OCI-LY1 (cell line): ENCODE measurements at regions not wholly inside any gene's neighbourhood (a gene's known extent, or its start where the extent isn't known, plus 50 kb on each side); places are given as distances from the start of the nearest gene placed in this dataset.

Source experiments
- H2AFZ ChIP-seq: fragments of 200-600 bp; sonication (generic), shearing (Covaris generic); 2 replicates; pipeline ENCODE4 v1.6.0; 2014; ENCODE audit warnings: antibody characterized with exemption, mild to moderate bottlenecking, low read length
- H3F3A ChIP-seq: fragments of 200-600 bp; sonication (generic), shearing (Covaris generic); 2 replicates; pipeline ENCODE4 v1.6.0; 2014; ENCODE audit warnings: mild to moderate bottlenecking, antibody characterized with exemption, low read length, moderate library complexity; ENCODE audit not compliant: insufficient read depth
- H3K27ac ChIP-seq: fragments of 200-600 bp; sonication (generic); 2 replicates; pipeline ENCODE4 v1.5.1; 2014; ENCODE audit warnings: low read length, mixed run types, mild to moderate bottlenecking, low read depth; ENCODE audit not compliant: poor library complexity, severe bottlenecking
- H3K27me3 ChIP-seq: fragments of 200-600 bp; sonication (generic); 2 replicates; pipeline ENCODE4 v1.6.0; 2014; ENCODE audit warnings: antibody characterized with exemption, mild to moderate bottlenecking, low read length, moderate library complexity; ENCODE audit not compliant: insufficient read depth
- H3K36me3 ChIP-seq: fragments of 200-600 bp; sonication (generic); 2 replicates; pipeline ENCODE4 v1.6.1; 2014; ENCODE audit warnings: mild to moderate bottlenecking, antibody characterized with exemption, low read length, moderate library complexity, mixed read lengths; ENCODE audit not compliant: insufficient read depth
- H3K4me1 ChIP-seq: fragments of 200-600 bp; sonication (generic); 2 replicates; pipeline ENCODE4 v1.5.1; 2014; ENCODE audit warnings: mild to moderate bottlenecking, low read length, moderate library complexity; ENCODE audit not compliant: insufficient read depth, severe bottlenecking
- H3K4me2 ChIP-seq: fragments of 200-600 bp; sonication (generic), shearing (Covaris generic); 2 replicates; pipeline ENCODE4 v1.6.1; 2014; ENCODE audit warnings: low read length
- H3K4me3 ChIP-seq: fragments of 200-600 bp; sonication (generic); 2 replicates; pipeline ENCODE4 v1.5.1; 2014; ENCODE audit warnings: low read length, low read depth, mild to moderate bottlenecking, mixed read lengths; ENCODE audit not compliant: poor library complexity, severe bottlenecking
- H3K79me2 ChIP-seq: fragments of 200-600 bp; shearing (Covaris generic); 2 replicates; pipeline ENCODE4 v1.6.1; 2016; ENCODE audit warnings: mixed run types, low read length, mixed read lengths; ENCODE audit not compliant: insufficient read depth
- H3K9ac ChIP-seq: fragments of 200-600 bp; sonication (generic), shearing (Covaris generic); 2 replicates; pipeline ENCODE4 v1.6.1; 2014; ENCODE audit warnings: mild to moderate bottlenecking, low read length, mixed read lengths
- H3K9me2 ChIP-seq: fragments of 200-600 bp; sonication (generic), shearing (Covaris generic); 2 replicates; pipeline ENCODE4 v1.6.1; 2014; ENCODE audit warnings: low read depth, mild to moderate bottlenecking, low read length, mixed read lengths
- H3K9me3 ChIP-seq: fragments of 200-600 bp; shearing (Covaris generic); 2 replicates; pipeline ENCODE4 v1.6.1; 2014; ENCODE audit warnings: low read length, mixed read lengths
- H4K20me1 ChIP-seq: fragments of 200-600 bp; sonication (generic), shearing (Covaris generic); 2 replicates; pipeline ENCODE4 v1.6.0; 2016; ENCODE audit warnings: mild to moderate bottlenecking, low read length; ENCODE audit not compliant: insufficient read depth
- EZH2 ChIP-seq: fragments of 200-600 bp; sonication (generic), shearing (Covaris generic); IDR thresholded peaks from 2 replicates; pipeline ENCODE4 v1.8.0; 2017; ENCODE audit warnings: borderline replicate concordance, mixed run types, mild to moderate bottlenecking, antibody characterized with exemption, low read length, moderate library complexity, mixed read lengths
- TF ChIP-seq, protein P1 (sequence below): fragments of 200-600 bp; sonication (generic), shearing (Covaris generic); IDR thresholded peaks from 2 replicates; pipeline ENCODE4 v1.5.1; 2017; ENCODE audit warnings: mild to moderate bottlenecking, antibody characterized with exemption, low read length, moderate library complexity, mixed read lengths

DNA sequence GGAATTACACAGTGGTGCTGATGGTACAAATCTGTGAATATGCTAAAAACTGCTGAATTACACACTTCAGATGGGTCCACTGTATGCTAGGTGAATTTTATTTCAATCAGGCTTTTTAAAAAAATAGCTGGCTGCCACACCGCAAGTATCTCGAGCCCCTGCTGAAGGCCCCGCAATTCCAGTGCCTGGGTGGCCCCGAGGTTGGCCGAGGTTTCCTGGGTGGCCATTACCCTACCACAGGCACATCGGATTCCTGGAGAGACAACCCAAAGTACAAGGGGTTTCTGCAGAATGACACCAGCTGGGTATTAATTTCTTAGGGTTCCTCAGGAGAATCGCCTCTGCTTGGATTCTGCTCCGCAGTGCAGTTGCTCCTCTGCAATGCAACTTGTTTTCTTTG lies 127.8 kb downstream of the C16orf95 start:
- no peak overlapping the region for H3K4me2 ChIP-seq
- H3K36me3 ChIP-seq = no peaks in the 10 kb centered on the region
- no peaks in the 10 kb centered on the region for H4K20me1 ChIP-seq
- no peaks in the 10 kb centered on the region for H3K9me2 ChIP-seq
- H2AFZ ChIP-seq = no peak overlapping the region
- no peak overlapping the region for H3K9ac ChIP-seq
- H3K4me3 ChIP-seq = no peak overlapping the region
- H3K27ac ChIP-seq = no peak overlapping the region
- peaks cover 8% of the 10 kb centered on the region; the same call in 1 of the 2 replicates for H3K27me3 ChIP-seq
- no peak for TF ChIP-seq EZH2
- no peaks in the 10 kb centered on the region for H3K4me1 ChIP-seq
- H3K9me3 ChIP-seq = no peaks in the 10 kb centered on the region
- no peaks in the 10 kb centered on the region for H3K79me2 ChIP-seq
- 0 out of 2 replicates have a peak, but pooled peaks cover 7% of the 10 kb centered on the region for H3F3A ChIP-seq

DNA sequence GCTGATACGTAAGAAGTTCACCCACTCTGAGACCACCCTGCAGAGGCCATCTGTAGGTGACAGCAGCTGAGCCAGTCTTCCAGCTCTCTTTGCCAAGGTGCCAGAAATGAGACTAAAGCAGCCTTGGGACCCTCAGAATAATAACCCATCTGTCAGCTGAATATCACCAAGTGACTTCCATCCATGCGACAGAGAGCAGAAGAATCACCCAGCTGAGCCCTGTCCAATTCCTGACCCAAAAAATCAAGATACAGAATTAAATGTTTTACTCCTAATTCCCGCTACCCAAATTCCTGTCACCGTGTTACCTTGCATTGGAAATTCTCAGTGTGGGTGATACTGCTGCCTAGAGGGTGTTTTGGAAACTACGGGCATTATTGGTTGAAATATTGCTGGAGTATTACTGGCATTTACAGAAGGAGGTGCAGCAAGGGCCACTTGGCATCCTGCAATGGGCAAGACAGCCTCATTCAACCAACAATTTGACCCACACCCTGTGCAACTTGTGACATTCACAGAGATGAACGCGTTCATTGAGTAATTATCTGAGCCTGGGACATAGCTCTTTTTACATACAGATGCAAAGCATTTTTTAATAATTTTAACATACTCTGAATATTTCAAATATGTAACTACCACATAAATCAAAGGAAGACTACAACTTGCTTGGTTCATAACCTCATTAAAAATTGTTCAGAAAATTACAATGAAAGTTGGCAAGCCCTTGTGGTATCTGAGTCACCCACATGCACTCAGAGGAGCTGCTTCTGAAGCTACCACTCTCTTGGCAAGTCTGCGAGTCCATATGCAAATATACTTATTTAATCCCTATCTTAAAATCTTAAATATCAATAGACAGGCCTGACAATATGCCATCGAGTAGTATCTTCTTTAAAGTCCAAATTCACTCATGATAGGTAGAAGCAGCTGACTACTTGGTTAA lies 126.6 kb downstream of the C16orf95 start:
- Histone ChIP-seq H3F3A (0 out of 2 replicates have a peak, but pooled peaks cover 7% of the 10 kb centered on the region), H3K4me1 (no peaks in the 10 kb centered on the region), H3K4me2 (no peak overlapping the region), H3K27ac (no peak overlapping the region), H3K36me3 (no peaks in the 10 kb centered on the region), H3K4me3 (no peak overlapping the region), H4K20me1 (no peaks in the 10 kb centered on the region), H3K79me2 (no peaks in the 10 kb centered on the region), H3K9ac (no peak overlapping the region), H3K9me2 (no peaks in the 10 kb centered on the region), H3K9me3 (no peaks in the 10 kb centered on the region), H2AFZ (no peak overlapping the region), H3K27me3 (peaks cover 9% of the 10 kb centered on the region; the same call in 1 of the 2 replicates)
- TF ChIP-seq EZH2 = no peak
- TF ChIP-seq, protein P1, sequence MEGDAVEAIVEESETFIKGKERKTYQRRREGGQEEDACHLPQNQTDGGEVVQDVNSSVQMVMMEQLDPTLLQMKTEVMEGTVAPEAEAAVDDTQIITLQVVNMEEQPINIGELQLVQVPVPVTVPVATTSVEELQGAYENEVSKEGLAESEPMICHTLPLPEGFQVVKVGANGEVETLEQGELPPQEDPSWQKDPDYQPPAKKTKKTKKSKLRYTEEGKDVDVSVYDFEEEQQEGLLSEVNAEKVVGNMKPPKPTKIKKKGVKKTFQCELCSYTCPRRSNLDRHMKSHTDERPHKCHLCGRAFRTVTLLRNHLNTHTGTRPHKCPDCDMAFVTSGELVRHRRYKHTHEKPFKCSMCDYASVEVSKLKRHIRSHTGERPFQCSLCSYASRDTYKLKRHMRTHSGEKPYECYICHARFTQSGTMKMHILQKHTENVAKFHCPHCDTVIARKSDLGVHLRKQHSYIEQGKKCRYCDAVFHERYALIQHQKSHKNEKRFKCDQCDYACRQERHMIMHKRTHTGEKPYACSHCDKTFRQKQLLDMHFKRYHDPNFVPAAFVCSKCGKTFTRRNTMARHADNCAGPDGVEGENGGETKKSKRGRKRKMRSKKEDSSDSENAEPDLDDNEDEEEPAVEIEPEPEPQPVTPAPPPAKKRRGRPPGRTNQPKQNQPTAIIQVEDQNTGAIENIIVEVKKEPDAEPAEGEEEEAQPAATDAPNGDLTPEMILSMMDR = no peak

DNA sequence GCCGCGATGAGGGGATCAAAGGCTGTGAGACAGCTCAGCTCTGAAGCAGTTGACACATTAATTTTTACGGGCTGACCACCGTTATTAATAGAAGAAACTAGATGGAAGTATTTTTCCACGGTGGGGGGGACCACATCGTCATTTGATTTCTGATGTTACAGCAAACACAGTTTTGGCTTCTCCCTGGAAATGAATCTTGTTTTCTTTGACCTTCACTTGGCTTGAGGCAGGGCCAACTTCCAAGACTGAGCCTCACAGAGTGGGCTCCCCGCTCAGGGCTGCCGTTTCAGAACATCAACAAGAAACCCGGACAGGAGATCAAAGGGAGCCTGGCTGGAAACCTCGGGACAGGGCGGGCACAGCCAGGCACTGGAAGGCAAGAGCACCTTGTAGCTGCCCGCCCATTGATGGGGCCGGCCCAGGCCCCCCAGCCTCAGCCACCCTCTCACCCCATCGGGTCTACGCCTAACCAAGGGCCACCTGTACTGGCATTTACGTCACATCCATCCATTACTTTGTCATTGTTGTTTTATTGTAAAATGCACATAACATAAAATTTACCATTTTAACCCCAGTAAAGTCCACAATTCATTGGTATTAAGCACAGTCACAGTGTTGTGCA lies 124.6 kb downstream of the C16orf95 start:
- Histone ChIP-seq H3K79me2 (no peaks in the 10 kb centered on the region), H4K20me1 (no peaks in the 10 kb centered on the region), H3K9me2 (no peaks in the 10 kb centered on the region), H3K4me3 (no peak overlapping the region), H3K36me3 (no peaks in the 10 kb centered on the region), H3K9me3 (no peaks in the 10 kb centered on the region), H3K27me3 (peaks cover 9% of the 10 kb centered on the region; the same call in 1 of the 2 replicates), H3K27ac (no peak overlapping the region), H3F3A (0 out of 2 replicates have a peak, but pooled peaks cover 2% of the 10 kb centered on the region), H3K4me2 (no peak overlapping the region), H2AFZ (no peak overlapping the region), H3K4me1 (no peaks in the 10 kb centered on the region), H3K9ac (no peak overlapping the region)
- TF ChIP-seq EZH2 = no peak
- TF ChIP-seq, protein P1 = no peak
